NCI-H524 (cell line): ENCODE measurements at regions not wholly inside any gene's neighbourhood (a gene's known extent, or its start where the extent isn't known, plus 50 kb on each side); places are given as distances from the start of the nearest gene placed in this dataset.

Source experiments
- DNase-seq, 2 experiments: peaks; one replicate each; lab custom pipeline; 2025; lab: John Stamatoyannopoulos, UW

DNA sequence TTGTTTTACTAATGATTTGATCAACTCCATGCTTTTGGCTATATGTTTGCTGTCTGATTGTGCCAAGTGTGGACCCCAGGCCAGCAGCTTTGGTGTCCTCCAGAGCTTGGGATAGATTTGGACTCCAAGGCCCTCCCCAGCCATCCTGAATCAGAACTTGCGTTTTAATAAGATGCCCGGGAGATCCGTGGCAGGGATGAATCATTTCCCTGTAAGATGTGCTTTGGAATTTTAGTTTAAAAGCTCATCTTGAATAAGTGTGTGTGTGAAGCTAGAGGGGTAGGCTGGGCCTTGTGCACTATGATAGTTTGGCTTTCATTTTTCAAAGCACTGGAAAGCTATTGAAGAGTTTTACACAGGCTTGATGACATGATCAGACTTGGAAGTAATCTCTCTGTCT lies 66.2 kb upstream of the SDK1 start:
- no peak for DNase-seq

DNA sequence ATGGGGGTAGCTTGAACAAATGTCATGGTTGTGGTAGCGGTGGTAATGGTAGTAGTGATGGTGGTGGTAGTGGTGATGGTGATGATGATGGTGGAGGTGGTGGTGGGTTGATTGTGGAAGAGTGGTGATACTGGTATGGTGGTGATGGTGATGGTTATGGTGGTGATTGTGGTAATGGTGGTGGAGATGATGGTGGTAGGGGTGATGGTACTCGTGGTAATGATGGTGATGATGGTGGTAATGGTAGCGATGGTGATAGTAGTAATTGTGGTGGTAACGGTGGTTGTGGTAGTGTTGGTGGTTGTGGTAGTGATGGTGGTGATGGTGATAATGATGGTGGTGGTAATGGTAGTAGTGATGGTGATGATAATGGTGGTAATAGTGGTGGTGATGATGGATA lies 65.7 kb upstream of the SDK1 start:
- DNase-seq: no peak

DNA sequence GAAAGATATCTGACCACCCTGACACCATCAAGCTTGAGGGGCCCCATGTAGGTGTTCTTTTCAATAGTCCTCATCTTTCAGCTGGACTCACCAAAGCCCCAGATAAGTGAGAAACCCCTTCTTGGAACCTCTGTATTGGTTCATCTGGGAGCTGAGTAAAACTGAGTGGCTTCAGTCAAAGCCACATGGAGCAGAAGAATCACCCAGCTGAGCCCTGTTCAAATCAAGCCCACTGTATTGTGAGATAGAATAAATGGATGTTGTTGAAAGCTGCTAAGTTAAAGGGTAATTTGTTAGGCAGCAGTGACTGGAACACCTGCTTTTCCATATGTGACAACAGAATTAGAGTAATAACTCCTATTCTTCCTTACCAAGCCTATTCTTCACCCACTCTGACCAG lies 64.8 kb upstream of the SDK1 start:
- DNase-seq: no peak

DNA sequence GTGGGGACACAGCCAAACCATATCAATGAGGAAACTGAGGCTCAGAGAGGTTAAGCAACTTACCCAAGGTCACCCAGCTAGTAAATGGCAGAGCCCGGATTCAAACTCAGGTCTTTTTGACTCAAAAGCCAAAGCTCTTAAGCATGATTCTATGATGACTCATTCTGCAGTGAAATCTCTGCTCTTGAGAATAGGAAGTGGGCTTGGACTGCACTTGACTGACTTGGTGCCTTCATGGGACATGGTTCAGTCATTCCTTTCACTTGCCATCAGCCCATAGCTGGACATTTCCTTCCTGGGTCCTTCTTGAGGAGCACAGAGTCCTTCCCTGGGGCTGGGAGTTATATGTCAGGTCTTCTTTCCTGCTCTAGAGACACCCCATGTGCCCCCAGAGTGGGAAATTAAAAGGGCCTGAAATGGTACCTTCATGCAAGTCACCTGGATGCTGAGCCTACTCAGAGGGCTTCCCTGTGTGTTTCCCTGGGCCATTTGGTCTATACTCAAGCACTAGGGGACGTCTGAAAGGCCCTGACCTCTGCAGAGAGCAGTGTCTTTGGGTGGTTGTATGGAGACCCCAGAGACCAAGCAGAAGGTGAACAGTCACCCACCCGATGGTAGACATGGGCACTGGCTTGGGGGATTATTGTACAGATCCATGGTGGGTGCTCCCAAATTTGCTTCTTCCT lies 62.4 kb upstream of the SDK1 start:
- DNase-seq: no peak

DNA sequence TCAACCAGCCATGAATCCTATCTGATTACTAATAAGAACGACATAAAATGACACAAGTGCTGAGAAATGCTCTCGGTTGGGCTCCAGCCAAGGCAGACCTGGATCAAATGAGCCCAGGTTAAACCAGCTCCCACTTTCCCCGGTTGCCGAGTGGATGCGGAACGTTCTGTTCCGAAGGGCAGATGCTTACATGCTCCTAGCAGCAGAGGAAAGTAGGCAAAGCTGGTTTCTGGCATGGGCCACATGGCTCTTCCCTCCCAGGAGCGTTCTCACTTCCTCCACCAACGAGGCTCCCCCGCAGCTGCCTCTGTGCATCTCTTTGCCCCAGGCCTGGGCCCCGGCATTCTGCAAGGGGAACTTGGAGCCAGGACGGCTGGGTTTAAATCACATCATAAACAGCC lies 61.8 kb upstream of the SDK1 start:
- DNase-seq: no peak

DNA sequence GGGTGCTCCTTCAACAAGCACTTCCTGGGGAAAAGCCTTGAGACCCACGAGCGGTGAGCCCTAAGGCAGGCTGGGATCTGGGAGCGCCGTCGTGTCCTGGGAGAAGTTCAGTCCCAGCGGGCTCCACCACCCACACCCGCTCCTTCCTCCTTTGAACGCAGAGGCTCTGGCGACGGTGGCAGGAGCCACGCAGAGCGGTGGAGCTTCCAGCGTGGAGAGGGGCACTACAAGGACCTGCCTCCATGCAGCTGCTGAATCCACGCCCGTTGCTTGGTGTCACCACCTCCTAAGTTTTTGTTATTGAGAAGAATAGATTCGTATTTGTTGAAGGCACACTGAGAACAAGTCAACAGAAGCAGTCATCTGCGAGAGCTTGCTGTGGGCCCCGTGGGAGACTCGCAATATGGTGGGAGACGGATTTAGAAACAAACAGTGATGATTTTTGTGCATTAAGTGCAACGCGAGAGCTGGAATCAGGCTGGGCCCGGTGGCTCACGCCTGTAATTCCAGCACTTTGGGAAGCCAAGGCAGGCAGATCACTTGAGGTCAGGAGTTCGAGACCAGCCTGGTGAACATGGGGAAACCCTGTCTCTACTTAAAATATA lies 60.1 kb upstream of the SDK1 start:
- DNase-seq: no peak

DNA sequence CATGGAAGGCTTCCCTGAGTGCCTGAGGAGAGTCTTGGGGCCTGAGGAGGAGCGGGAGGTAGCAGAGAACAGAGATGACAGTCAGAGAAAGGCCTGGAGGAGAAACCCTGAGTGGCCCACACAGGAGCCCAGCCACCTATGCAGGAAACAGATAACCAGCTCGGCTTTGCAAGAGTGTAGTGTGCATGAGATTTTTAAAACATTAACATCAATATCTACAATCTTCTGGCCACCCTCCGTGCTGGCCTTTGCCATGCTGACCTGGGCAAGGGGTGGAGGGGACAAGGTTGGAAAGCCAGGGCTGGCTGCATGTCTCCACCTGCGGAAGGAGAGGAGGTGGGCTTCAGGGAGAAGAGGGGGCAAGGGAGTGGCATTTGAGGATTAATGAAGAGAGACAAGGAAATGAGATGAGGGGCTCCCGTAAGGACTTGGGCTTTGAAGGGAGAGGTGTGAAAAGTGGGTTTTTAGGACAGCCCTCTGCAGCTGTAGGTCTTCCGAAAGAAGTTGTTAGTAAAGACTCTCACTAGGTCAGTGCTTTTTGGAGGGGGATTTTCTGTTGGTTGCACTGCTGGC lies 59.3 kb upstream of the SDK1 start:
- no peak for DNase-seq

DNA sequence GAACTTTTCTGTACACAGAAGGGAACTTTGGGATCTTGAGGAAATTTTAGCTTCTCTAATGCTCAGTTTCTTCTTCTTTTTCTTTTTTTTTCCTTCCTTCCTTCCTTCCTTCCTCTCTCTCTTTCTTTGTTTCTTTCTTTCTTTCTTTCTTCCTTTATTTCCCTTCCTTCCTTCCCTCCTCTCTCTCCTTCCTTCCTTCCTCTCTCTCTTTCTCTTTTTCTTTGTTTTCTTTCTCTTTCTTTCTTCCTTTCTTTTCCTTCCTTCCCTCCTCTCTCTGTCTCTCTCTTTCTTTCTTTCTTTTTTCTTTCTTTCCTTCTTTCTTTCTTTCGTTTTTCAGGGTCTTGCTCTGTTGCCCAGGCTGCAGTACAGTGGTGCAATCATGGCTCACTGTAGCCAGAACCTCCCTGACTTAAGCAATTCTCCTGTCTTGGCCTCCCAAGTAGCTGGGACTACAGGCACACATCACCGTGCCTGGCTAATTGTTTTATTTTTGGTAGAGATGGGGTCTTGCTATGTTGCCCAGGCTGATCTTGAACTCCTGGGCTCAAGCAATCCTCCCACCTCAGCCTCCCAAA lies 58.6 kb upstream of the SDK1 start:
- DNase-seq: no peak

DNA sequence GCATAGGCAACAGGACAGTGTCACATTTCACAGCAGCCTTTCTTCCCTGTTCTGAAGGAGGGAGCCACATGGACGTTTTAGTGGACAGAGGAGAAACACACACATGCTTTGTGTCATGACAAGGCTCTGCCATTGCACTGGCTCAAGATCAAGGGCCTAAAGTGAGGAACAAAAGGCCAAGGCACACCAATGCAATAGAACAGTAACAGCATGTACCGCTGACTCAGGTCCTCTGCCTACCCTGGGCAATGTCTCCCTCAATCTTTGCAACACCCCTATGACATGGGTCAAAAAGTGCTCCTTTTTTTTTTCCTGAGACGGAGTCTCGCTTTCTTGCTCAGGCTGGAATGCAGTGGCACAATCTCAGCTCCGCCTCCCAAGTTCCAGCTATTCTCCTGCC lies 57.8 kb upstream of the SDK1 start:
- no peak for DNase-seq

DNA sequence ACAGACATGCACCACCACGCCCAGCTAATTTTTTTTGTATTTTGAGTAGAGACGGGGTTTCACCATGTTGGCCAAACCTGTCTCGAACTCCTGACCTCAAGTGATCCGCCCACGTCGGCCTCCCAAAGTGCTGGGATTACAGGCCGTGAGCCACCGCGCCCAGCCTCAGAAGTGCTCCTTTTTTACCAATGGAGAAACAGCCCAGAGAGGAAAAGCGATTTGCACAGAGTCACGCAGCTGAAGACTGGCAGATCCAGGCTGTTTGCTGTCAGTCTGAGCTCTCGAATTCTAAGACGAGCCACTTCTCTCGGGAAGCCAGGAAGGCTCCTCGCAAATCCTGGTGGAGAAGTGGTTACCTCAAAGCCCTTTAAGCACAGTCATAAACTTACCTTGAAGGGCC lies 57.4 kb upstream of the SDK1 start:
- DNase-seq: peak; percentile 38 to 71

DNA sequence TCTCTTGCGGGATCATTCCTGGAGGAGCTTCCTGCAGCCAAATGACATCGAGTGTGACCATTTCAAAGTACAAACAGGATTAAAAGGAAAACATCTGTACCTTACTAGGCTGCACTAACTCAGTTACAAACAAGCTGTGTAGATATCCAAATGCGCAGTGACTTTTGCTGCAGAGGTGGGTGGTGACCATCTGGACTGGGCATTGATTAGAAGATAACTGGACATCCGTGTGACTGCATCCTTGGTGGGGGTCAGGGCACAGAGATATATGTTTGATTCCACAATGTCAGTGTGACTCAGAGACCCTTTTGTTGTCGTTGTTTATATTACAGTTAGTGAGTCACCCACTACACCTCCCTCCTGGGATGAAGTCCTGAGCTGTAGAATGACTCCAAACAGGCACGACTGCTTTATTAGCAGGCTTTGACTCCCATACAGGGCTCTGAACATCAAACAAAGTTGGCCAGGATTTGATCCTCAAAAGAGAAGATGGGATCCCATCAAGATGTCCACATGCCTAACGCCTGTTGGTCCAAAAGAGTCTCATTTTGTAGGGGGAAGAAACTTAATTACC lies 56.7 kb upstream of the SDK1 start:
- peak; percentile 38 to 71 for DNase-seq

DNA sequence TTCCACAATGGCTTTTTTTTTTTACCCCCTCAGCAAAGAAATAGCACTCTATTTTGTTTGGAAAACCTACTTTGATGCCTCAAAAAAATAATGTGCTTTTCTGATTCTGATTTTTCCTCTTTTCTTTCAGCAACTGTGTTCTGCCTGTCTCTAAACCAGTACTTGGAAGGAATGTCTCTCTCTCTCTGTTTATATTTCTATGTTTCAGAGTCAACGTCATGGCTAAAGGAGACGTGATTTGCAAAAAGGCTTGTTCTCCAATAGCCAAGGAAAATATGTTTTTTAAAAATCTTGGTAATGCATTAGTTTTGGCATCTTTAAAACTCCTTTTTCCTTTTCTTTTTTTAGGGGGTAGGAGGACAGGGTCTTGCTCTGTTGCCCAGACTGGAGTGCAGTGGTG lies 56.0 kb upstream of the SDK1 start:
- no peak for DNase-seq

DNA sequence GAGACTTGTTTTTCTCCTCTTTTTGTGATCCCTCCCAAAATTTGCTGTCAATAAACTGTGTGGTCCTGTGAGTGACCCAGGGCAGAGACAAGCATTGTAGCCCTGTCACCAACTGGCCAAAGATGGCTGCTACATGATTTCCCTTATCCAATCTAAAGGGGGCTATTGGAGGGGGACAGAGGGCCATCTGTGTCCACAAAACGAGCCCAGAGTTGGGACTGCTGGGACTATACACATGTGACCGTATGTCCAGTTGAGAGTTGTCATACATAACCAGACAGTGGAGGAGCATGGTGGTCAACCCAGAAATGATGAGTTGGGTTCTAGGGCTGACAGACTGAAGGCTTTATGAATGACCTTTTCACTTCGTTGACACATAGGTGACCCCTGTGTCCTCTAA lies 55.3 kb upstream of the SDK1 start:
- DNase-seq: no peak

DNA sequence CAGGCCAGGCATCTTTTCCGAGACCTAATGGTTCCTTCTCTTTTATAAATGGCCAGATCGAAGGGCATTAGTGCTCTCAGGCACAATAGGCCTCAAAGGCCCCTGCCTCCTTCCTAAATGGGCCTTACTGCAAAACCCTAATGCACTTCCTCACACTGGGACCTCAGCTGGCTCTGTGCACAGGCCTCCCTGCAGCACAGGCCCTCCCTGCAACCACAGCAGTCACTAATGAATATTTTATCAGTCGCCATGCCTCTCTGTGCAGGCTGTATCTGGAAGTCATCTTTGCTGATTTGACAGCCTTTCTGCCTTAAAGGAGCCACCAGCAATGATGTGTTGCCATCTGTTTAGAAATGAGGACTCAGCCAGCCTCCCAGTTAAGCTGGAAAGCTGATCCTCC lies 54.9 kb upstream of the SDK1 start:
- peak; percentile 77 to 91 for DNase-seq

DNA sequence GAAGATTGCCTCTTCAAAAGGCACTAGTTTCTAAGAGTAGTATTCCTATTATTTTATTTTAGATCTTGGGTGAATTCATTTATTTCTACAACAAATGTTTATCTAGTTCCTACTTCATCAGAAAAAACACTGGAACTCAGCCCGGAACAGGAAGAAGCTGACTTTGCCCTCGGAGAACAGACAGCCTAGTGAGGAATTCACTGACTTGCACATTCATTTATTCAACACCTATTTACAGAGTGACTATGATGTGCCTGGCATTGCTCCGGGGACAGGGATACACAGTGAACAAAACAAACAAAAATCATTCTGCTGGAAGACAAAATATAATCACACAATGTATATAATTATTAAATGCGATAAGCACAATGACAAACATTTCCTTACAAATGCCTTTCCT lies 54.4 kb upstream of the SDK1 start:
- no peak for DNase-seq

DNA sequence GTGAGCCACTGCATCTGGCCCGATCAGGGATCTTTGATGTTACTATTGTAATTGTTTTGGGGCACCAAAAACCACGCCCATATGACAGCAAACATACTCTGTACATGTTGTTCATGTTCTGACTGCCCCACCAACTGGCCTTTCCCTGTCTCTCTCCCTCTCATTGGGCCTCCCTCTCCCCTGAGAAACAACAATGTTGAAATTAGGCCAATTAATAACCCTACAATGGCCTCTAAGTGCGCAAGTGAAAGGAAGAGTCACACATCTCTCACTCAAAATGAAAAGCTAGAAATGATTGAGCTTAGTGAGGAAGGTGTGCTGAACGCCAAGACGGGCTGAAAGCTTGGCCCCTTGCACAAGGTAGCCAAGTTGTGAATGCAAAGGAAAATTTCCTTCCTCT lies 50.3 kb upstream of the SDK1 start:
- DNase-seq: no peak
